ENCODE measurements at regions not wholly inside any gene's neighbourhood (a gene's known extent, or its start where the extent isn't known, plus 50 kb on each side); places are given as distances from the start of the nearest gene placed in this dataset.

GRCh38 chr13:74084375-74084935 is 49.7 kb downstream of the KLF12 start:
- in situ Hi-C loops (cut with MboI; ENCODE audit: low sequenced_read_pairs), result no loop called here

DNA sequence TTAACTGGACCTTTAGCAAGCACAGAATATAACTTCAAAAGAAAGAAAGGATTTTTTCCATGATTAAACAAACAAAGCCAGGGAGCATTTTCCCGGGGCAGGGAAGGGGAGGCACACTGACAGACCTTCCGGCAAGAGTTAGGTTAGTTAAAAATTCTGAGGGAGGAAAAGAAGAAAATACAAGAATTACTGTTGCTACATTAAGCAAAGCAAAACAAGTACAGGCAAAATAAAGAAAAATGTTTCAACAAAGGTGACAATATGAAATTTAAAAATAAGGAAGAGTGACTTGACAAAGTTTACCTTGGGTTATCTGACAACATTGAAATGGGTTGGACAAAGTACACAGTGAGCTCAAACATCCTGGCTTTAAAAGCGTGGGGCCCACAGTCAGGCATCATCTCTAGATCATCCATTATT is 51.5 kb downstream of the KLF12 start:
- in situ Hi-C loops (cut with MboI; ENCODE audit: low sequenced_read_pairs), result no loop called here

- in situ Hi-C loops (cut with MboI; ENCODE audit: low sequenced_read_pairs), result no loop called here
These were observed 53.4 kb downstream of the KLF12 start for GRCh38 chr13:74080762-74081161.

DNA sequence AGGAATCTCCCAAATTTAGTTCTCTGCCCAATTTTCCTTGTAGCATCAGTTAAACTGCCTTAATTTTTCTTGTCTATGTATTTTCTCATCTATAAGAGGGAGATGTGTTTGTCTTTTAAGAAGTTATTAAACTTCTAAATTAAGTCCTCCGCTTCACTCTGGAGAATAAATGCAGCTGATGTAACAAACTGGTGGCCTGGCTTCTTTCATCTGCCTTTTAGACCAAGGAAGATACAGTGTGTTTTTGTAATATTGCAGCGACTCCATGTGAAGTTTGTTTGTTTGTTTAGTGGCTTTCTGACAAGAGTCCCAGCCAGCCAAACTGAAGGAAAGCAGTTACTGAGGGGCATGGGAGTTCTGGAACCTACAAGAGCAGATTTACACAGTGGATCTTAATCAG is 56.4 kb downstream of the KLF12 start:
- in situ Hi-C loops (cut with MboI; ENCODE audit: low sequenced_read_pairs), result no loop called here

DNA sequence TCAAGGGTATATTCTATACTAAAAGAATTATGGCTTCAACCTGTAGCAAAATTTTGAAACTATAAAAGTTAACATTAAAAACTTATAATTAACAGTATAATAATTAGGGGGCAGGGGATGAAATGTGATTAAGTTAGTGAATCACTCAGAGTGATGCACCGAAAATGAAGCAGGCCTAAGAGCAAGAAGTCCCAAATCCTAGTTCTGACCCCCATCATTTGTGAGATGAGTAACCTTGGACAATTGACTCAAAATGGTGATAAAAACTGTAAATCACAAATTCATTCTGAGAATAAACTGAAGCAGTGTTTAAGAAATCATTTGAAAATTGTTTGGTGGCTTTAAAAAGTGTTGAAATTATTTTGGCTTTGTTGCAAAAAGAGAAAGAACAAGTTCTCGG is 56.8 kb downstream of the KLF12 start:
- in situ Hi-C loops (cut with MboI; ENCODE audit: low sequenced_read_pairs), result no loop called here

- in situ Hi-C loops (cut with MboI; ENCODE audit: low sequenced_read_pairs), result no loop called here
These were observed 59.5 kb downstream of the KLF12 start for GRCh38 chr13:74074723-74075122.

DNA sequence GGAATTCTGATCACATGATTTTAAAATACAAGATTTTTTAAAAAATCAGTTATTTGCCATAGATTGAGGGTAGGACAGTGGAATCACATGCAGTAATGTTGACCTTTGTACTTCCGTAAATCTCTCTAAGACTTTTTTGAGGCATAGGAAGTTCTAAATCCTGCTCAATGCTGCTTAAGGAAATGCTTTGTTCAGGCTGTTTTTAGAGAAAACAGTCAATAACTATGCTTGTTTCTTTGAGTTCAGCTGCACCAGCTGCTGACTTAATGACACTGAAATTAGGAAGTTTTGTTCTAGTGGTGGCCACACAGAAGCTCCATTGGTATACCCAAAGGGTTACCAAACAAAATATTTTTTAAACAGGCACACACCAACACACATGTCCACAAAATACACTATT is 60.9 kb downstream of the KLF12 start:
- in situ Hi-C loops (cut with MboI; ENCODE audit: low sequenced_read_pairs), result no loop called here

DNA sequence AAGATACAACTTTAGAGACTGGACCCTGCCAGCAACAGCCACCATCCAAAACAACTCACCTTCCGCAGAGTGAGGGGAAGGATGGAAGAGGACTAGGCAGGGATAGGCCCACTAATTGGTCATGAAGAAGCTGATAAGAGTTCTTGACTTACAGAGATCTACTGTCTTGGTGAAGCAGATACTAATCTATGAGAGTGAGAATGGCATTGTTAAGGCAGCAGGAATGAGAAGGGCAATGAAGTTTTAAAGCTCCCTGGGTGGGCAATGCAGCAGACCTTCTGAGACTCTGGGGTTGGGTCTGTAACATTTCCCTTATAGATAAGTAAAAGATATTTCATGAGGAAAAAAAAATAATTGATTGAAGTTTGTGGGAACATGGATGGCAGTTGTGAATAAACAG is 63.7 kb downstream of the KLF12 start:
- in situ Hi-C loops (cut with MboI; ENCODE audit: low sequenced_read_pairs), result no loop called here

DNA sequence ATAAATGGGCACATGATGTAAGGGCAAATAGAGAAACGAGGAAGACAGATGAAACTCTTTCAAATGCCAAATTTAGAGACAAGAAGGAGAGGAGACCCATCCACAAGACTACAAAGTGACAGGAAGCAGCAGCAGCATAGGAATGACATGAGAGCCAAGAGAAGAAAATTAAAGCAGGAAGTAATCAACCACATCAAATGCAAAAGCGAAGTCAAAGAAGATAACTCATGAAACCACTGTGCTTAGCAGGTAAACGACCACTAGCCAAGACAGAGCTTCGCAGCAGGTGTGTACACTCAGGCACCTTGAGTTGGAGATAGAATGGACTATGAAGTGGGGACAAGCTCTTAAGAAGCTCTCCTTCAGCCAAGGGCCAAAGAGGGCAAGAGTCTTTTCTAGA is 64.1 kb downstream of the KLF12 start:
- in situ Hi-C loops (cut with MboI; ENCODE audit: low sequenced_read_pairs), result no loop called here

- in situ Hi-C loops (cut with MboI; ENCODE audit: low sequenced_read_pairs), result no loop called here
These were observed 65.7 kb downstream of the KLF12 start for GRCh38 chr13:74068471-74068870.

DNA sequence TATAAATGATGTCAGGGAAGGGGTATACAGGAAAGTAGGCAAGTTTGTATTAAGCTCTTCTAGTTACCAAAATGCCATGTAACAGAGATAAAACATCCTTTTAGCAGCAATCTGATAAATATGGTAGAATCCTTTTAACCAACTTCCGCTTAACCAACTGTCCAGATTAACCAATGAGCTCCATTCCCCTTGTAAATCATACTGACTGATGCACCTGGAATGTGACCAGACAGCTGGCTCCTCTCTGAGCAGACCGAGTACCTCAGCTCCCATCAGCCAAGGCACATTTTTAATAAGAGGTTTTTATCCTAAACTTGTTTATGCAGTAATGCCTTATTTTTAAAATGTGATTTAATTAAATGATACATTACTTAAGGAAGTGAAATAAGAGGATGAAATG is 66.4 kb downstream of the KLF12 start:
- in situ Hi-C loops (cut with MboI; ENCODE audit: low sequenced_read_pairs), result no loop called here

GRCh38 chr13:74066937-74067336 is 67.3 kb downstream of the KLF12 start:
- in situ Hi-C loops (cut with MboI; ENCODE audit: low sequenced_read_pairs), result no loop called here

- in situ Hi-C loops (cut with MboI; ENCODE audit: low sequenced_read_pairs), result no loop called here
These were observed 69.3 kb downstream of the KLF12 start for GRCh38 chr13:74064805-74065312.

DNA sequence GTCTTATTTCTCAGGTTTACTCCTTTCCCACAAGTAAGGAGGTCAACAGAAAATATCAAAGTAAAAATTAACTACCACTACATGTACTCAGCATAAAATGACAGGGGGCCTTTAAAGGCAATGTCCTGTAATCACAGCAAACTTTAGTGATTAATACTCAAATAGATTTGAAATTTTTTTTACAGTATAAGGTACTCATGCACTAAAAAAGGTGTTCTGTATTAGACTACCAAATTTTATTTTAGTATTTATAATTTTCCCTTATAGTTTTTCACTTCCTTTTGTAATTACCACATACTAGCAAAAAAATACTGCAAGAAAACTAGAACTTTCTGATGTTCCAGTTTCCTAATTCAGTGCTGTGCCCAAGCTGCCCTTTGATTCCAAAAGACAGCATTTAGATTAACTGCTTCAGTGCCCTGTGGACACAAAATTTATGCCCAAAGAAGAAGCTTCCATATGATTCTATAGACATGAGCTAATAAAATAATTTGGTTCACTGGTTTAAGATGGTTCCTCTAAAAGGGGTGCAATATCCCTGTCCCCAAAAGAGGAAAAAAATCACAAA is 70.6 kb downstream of the KLF12 start:
- in situ Hi-C loops (cut with MboI; ENCODE audit: low sequenced_read_pairs), result no loop called here

DNA sequence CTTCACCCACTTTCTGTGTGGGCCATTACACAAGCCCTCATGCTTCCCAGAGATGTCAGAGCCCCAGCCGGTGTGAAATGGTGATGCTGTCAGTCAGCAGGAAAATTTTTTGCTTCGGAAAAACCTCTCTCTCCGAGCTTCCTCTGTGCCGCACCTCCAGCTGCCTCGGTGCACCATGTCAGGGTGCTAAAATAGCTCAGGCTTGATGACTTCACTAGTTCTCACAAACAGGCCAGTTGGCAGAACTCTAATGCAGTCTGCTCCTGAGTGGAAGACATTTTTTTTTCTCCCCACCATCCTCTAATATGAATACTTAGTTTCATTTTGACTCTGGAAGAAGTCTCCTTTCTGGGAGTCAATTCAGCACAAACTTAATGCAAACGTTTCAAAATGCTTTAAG is 71.3 kb downstream of the KLF12 start:
- in situ Hi-C loops (cut with MboI; ENCODE audit: low sequenced_read_pairs), result no loop called here

- in situ Hi-C loops (cut with MboI; ENCODE audit: low sequenced_read_pairs), result no loop called here
These were observed 72.1 kb downstream of the KLF12 start for GRCh38 chr13:74061926-74062595.

DNA sequence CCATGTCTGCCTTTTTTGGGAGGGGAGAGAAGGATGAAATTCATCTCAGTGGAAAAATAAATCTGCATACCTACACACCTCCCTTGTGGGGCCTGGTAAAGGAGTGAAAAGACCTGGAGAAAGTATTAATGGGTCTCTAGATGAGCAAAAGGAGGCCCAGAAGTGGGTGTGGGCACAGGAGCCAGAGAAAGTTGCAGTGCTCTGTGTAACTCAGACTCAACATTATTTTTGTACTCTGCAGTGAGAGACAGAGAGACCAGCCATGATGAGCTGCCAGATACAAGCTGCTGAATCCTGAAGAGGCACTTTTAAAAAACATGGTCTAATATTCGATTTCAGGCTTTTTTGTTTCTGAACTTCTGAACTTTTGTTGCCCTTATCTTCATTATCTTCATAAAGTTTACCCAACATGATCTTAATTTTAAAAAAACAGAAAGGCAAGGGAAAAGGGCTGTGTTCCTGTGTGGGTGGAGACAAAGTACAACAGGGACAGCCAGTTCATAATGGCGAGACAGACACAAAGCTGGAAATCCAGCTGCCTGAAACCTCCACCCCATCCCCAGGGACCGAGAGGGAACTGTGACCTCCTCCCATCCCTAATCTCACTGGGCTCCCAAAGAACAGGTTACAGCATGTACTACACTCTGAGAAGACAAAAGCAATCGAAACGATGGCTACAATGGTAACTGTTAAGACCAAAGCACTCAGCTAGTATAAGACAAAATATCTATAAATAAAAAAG is 77.2 kb downstream of the KLF12 start:
- in situ Hi-C loops (cut with MboI; ENCODE audit: low sequenced_read_pairs), result no loop called here

DNA sequence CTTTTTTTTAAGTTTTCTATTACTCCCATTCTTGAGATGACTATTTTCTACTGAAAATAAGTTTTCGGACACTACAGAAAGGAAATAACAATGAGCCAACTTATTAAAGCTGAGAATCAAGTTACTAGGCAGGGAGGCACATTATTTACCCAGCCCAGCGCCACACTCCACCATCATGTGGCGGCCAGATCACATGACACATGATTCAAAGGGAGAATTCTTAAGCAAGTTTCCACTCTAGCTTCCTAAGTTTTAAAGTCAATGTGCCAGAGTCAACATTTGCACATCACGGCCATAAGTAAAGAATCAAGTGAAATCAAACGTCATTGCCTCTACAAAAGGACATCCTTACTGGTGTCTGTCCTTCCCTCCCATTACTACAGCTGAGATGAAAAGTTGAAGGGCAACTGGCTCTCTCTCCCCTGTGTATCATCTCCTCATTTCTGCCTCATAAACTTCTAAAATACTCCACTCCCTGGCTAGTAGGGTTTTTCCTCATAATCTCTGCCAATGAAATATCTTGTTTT is 81.7 kb downstream of the KLF12 start:
- in situ Hi-C loops (cut with MboI; ENCODE audit: low sequenced_read_pairs), result no loop called here

DNA sequence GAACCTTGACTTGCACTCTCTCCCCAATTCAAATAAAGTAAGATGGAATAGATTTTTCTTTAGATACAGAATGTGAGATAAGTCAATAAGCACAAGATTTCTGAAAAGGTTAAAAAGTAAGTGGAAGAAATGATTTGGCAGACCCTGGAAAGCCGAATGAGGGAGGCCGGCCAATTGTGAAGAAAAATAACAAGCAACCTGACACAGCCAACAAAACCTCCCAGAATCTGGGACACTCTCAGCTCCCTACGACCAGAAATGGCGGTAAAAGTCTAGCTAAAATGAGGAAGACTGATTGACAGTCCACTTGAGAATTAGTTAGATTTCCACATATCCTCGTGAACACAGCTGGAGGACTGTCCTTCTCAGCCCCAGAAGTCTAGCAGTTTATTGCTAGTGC is 85.4 kb downstream of the KLF12 start:
- in situ Hi-C loops (cut with MboI; ENCODE audit: low sequenced_read_pairs), result no loop called here

DNA sequence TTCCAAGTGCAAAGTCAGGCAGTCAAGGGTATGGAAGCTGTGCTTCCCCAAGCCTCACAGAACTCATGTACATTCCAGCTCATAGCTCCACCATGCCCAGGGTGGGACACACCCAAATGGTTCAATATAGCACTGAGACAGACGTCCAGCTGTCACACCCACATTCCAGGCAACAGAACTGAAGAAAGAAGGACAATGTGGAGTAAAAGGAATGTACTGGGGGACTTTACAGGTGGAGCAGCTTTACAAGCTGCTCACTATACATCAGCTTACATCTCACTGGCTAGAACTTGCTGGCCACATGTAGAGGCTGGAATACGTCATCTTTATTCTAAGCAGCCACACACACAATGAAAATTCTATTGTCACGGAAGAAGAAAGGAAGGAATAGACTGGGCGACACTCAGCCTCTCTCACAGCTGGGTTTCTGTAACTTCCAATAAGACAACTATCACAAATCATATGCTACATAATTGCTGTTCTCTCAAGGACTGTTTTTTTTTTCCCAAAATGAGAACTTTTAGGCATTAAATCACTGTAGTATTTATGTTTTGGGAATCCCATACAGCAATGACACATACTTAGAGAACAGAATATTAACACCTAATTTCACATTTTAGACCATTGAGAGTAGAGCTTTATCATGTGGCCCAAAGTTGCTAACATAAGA is 86.1 kb downstream of the KLF12 start:
- in situ Hi-C loops (cut with MboI; ENCODE audit: low sequenced_read_pairs), result no loop called here

DNA sequence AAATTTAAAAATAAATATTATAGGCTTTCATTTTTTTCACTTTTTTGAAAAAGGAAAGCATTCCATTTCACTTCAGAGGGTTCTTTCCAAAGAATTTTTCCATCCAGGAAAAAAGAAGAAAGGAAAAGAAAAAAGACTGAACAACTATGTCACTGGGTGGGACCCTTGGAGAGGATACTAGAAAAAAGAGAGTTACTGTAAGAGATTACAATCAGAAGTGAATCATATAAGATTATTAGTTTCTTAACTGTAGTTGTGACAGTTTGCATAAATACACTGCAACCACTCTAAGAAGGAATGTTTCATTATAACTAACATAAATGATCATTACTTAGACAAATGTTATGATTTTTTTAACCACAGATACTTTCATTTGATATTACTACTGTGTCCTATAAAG is 87.8 kb downstream of the KLF12 start:
- in situ Hi-C loops (cut with MboI; ENCODE audit: low sequenced_read_pairs), result no loop called here
